Fibroblast of lung (primary cell): ENCODE measurements at regions not wholly inside any gene's neighbourhood (a gene's known extent, or its start where the extent isn't known, plus 50 kb on each side); places are given as distances from the start of the nearest gene placed in this dataset.

Source experiments
- DNase-seq, 2 donors: peaks; one replicate each; pipeline versions ENCODE4 v3.0.0 to v3.0.0-alpha.2; 2010; ENCODE audit warnings: low read depth in 2 of 2
- H2AFZ ChIP-seq: 2 replicates; pipeline ENCODE4 v1.5.1; 2012; ENCODE audit warnings: low read length, control low read depth, inconsistent platforms
- H3K27ac ChIP-seq: 2 replicates; pipeline ENCODE4 v1.5.1; 2011; ENCODE audit warnings: low read length, control low read depth; ENCODE audit not compliant: insufficient read depth
- H3K27me3 ChIP-seq: 2 replicates; pipeline ENCODE4 v1.5.1; 2011; ENCODE audit warnings: mild to moderate bottlenecking, low read length; ENCODE audit not compliant: control insufficient read depth, insufficient read depth
- H3K36me3 ChIP-seq: 2 replicates; pipeline ENCODE4 v1.5.1; 2011; ENCODE audit warnings: low read length; ENCODE audit not compliant: control insufficient read depth, insufficient read depth
- H3K4me1 ChIP-seq: 2 replicates; pipeline ENCODE4 v1.5.1; 2011; ENCODE audit warnings: low read length; ENCODE audit not compliant: control insufficient read depth, insufficient read depth; ENCODE audit errors: extremely low read depth
- H3K4me2 ChIP-seq: 2 replicates; pipeline ENCODE4 v1.5.1; 2011; ENCODE audit warnings: low read length, control low read depth; ENCODE audit not compliant: insufficient read depth; ENCODE audit errors: extremely low read depth
- H3K4me3 ChIP-seq, 4 experiments: fragments of 200-600 bp in 1 of 4; sonication (generic) in 1 of 4; replicated peaks in 1 of 4; 2 replicates each; pipeline ENCODE4 v1.5.1; 2011 to 2016; ENCODE audit warnings: low read length in 4 of 4, low read depth in 3 of 4, mild to moderate bottlenecking in 3 of 4, control low read depth in 2 of 4, inconsistent platforms in 1 of 4, mixed read lengths in 1 of 4; ENCODE audit not compliant: insufficient read depth in 1 of 4; ENCODE audit errors: control extremely low read depth in 1 of 4
- H3K79me2 ChIP-seq: 2 replicates; pipeline ENCODE4 v1.5.1; 2012; ENCODE audit warnings: mild to moderate bottlenecking, low read length, inconsistent platforms; ENCODE audit not compliant: control insufficient read depth, insufficient read depth
- H3K9ac ChIP-seq: 2 replicates; pipeline ENCODE4 v1.5.1; 2011; ENCODE audit warnings: mild to moderate bottlenecking, low read length, control low read depth; ENCODE audit not compliant: insufficient read depth
- H3K9me3 ChIP-seq: 2 replicates; pipeline ENCODE4 v1.5.1; 2012; ENCODE audit warnings: low read depth, low read length; ENCODE audit not compliant: control insufficient read depth, insufficient read depth
- H4K20me1 ChIP-seq: 2 replicates; pipeline ENCODE4 v1.5.1; 2011; ENCODE audit warnings: low read length; ENCODE audit not compliant: control insufficient read depth, insufficient read depth; ENCODE audit errors: extremely low read depth
- CTCF ChIP-seq, 2 donors: IDR thresholded peaks in 1 of 2; conservative IDR thresholded peaks in 1 of 2; 1 replicate in 1 of 2; 2 replicates in 1 of 2; pipeline ENCODE4 v1.5.1; 2011 to 2012; ENCODE audit warnings: low read length in 2 of 2, control low read depth in 1 of 2, inconsistent platforms in 1 of 2, low read depth in 1 of 2, mild to moderate bottlenecking in 1 of 2
- EZH2 ChIP-seq: IDR thresholded peaks from 2 replicates; pipeline ENCODE4 v1.5.1; 2012; ENCODE audit warnings: low read length, control low read depth, mild to moderate bottlenecking; ENCODE audit errors: missing control alignments

GRCh38 chr1:229798558-229798957 is 172.5 kb downstream of the URB2 start:
- no peaks in the 10 kb centered on the region for H3K4me1 ChIP-seq
- DNase-seq = no peak
- H3K4me3 ChIP-seq = no peak overlapping the region
- H3K27me3 ChIP-seq = no peaks in the 10 kb centered on the region
- no peaks in the 10 kb centered on the region for H4K20me1 ChIP-seq
- no peaks in the 10 kb centered on the region for H3K79me2 ChIP-seq
- H3K4me2 ChIP-seq = no peak overlapping the region
- H3K27ac ChIP-seq = no peak overlapping the region
- no peak for TF ChIP-seq EZH2
- no peak for TF ChIP-seq CTCF (conservative IDR thresholded peaks at IDR 0.05 in 1 of 2, IDR thresholded peaks at IDR 0.05 in 1 of 2; ENCODE audit: low read depth in 1 of 2, low read length in 2 of 2)
- H3K9ac ChIP-seq = no peak overlapping the region
- H3K9me3 ChIP-seq = no peaks in the 10 kb centered on the region
- H2AFZ ChIP-seq = no peak overlapping the region
- H3K36me3 ChIP-seq = no peaks in the 10 kb centered on the region

- Histone ChIP-seq H3K9ac (no peak overlapping the region), H3K4me2 (no peak overlapping the region), H4K20me1 (no peaks in the 10 kb centered on the region), H3K9me3 (no peaks in the 10 kb centered on the region), H3K36me3 (no peaks in the 10 kb centered on the region), H3K4me3 (no peak overlapping the region), H3K27ac (no peak overlapping the region), H3K4me1 (no peaks in the 10 kb centered on the region), H2AFZ (no peak overlapping the region), H3K79me2 (no peaks in the 10 kb centered on the region), H3K27me3 (no peaks in the 10 kb centered on the region)
- no peak for DNase-seq
- TF ChIP-seq EZH2 (no peak), CTCF (conservative IDR thresholded peaks at IDR 0.05 in 1 of 2, IDR thresholded peaks at IDR 0.05 in 1 of 2; ENCODE audit: low read depth in 1 of 2, low read length in 2 of 2) (no peak)
These were observed 177.7 kb downstream of the URB2 start for GRCh38 chr1:229803626-229804217.

- Histone ChIP-seq H3K79me2 (no peaks in the 10 kb centered on the region), H3K4me1 (no peaks in the 10 kb centered on the region), H3K4me2 (no peak overlapping the region), H4K20me1 (no peaks in the 10 kb centered on the region), H3K9ac (no peak overlapping the region), H3K27ac (no peak overlapping the region), H3K4me3 (no peak overlapping the region), H3K9me3 (no peaks in the 10 kb centered on the region), H3K36me3 (no peaks in the 10 kb centered on the region), H3K27me3 (no peaks in the 10 kb centered on the region), H2AFZ (no peak overlapping the region)
- no peak for DNase-seq
- no peak for TF ChIP-seq CTCF (conservative IDR thresholded peaks at IDR 0.05 in 1 of 2, IDR thresholded peaks at IDR 0.05 in 1 of 2; ENCODE audit: low read depth in 1 of 2, low read length in 2 of 2)
- TF ChIP-seq EZH2 = no peak
These were observed 182.2 kb downstream of the URB2 start for GRCh38 chr1:229808272-229808671.
